SK-N-DZ (cell line): ENCODE measurements at regions not wholly inside any gene's neighbourhood (a gene's known extent, or its start where the extent isn't known, plus 50 kb on each side); places are given as distances from the start of the nearest gene placed in this dataset.
"Not testable (repeated sequence)": the region's sequence is repeated elsewhere in the genome, so short reads cannot be mapped to it uniquely, and the experiment has no call there.

Experiments
- DNase-seq: peaks from one replicate; pipeline ENCODE4 v3.0.0-alpha.2; 2015; ENCODE audit warnings: low spot score

GRCh38 chr5:97576956-97577355 is 393.9 kb upstream of the RIOK2 start:
- DNase-seq = no peak

- DNase-seq = not testable (repeated sequence)
Measured at GRCh38 chr5:97579977-97580376, 396.9 kb upstream of the RIOK2 start.

- no peak for DNase-seq
Measured at GRCh38 chr5:97580746-97581145, 397.7 kb upstream of the RIOK2 start.

- no peak for DNase-seq
Measured at GRCh38 chr5:97591781-97592180, 408.7 kb upstream of the RIOK2 start.

GRCh38 chr5:97600486-97600885 is 417.4 kb upstream of the RIOK2 start:
- DNase-seq = no peak

- no peak for DNase-seq
Measured at GRCh38 chr5:97601651-97602050, 418.6 kb upstream of the RIOK2 start.

- DNase-seq = no peak
Measured at GRCh38 chr5:97606531-97606930, 423.5 kb upstream of the RIOK2 start.

- no peak for DNase-seq
Measured at GRCh38 chr5:97608501-97608900, 425.5 kb upstream of the RIOK2 start.

- no peak for DNase-seq
Measured at GRCh38 chr5:97618721-97619120, 435.7 kb upstream of the RIOK2 start.

- DNase-seq = no peak
Measured at GRCh38 chr5:97623441-97623840, 440.4 kb upstream of the RIOK2 start.

GRCh38 chr5:97624886-97625285 is 441.8 kb upstream of the RIOK2 start:
- DNase-seq = no peak

GRCh38 chr5:97627272-97627671 is 444.2 kb upstream of the RIOK2 start:
- no peak for DNase-seq

GRCh38 chr5:97628031-97628430 is 445.0 kb upstream of the RIOK2 start:
- peak; percentile 15 for DNase-seq

GRCh38 chr5:97628807-97629206 is 445.8 kb upstream of the RIOK2 start:
- DNase-seq = peak; percentile 25

- DNase-seq = peak; percentile 28
Measured at GRCh38 chr5:97629276-97629675, 446.2 kb upstream of the RIOK2 start.

- DNase-seq = no peak
Measured at GRCh38 chr5:97635553-97635952, 452.5 kb upstream of the RIOK2 start.

- no peak for DNase-seq
Measured at GRCh38 chr5:97636766-97637165, 453.7 kb upstream of the RIOK2 start.

GRCh38 chr5:97641081-97641480 is 458.0 kb upstream of the RIOK2 start:
- DNase-seq = no peak

- no peak for DNase-seq
Measured at GRCh38 chr5:97644206-97644605, 461.2 kb upstream of the RIOK2 start.

- DNase-seq = no peak
Measured at GRCh38 chr5:97644896-97645295, 461.8 kb upstream of the RIOK2 start.

- no peak for DNase-seq
Measured at GRCh38 chr5:97657239-97657638, 474.2 kb upstream of the RIOK2 start.

- DNase-seq = no peak
Measured at GRCh38 chr5:97658116-97658900, 475.3 kb upstream of the RIOK2 start.

GRCh38 chr5:97666783-97667182 is 483.7 kb upstream of the RIOK2 start:
- no peak for DNase-seq

GRCh38 chr5:97670447-97670846 is 487.4 kb upstream of the RIOK2 start:
- DNase-seq = no peak
